ENCODE measurements at regions not wholly inside any gene's neighbourhood (a gene's known extent, or its start where the extent isn't known, plus 50 kb on each side); places are given as distances from the start of the nearest gene placed in this dataset.

- TF ChIP-seq PATZ1 (CRISPR knock-in tag; IDR thresholded peaks at IDR 0.05; ENCODE audit: borderline replicate concordance), result no peak
- TF ChIP-seq ZNF70 (CRISPR knock-in tag; IDR thresholded peaks at IDR 0.05), result no peak
- TF ChIP-seq SNAI2 (CRISPR knock-in tag; IDR thresholded peaks at IDR 0.05), result no peak
- no peak for TF ChIP-seq ZFP3 (CRISPR knock-in tag; IDR thresholded peaks at IDR 0.05)
- no peak for TF ChIP-seq CSDC2 (CRISPR knock-in tag; IDR thresholded peaks at IDR 0.05)
- no peak for TF ChIP-seq OSR1 (CRISPR knock-in tag; IDR thresholded peaks at IDR 0.05)
- no peak for TF ChIP-seq ISL1 (CRISPR knock-in tag; IDR thresholded peaks at IDR 0.05)
Measured at GRCh38 chr1:188761226-188761625, 1716.4 kb downstream of the BRINP3 start (continued).

- TF ChIP-seq BACH2 (CRISPR knock-in tag; IDR thresholded peaks at IDR 0.05; ENCODE audit: borderline replicate concordance) (no peak), ARNTL (CRISPR knock-in tag; IDR thresholded peaks at IDR 0.05; ENCODE audit: borderline replicate concordance, low read depth) (no peak), ZFP3 (CRISPR knock-in tag; IDR thresholded peaks at IDR 0.05) (no peak), POU6F1 (CRISPR knock-in tag; IDR thresholded peaks at IDR 0.05; ENCODE audit: borderline replicate concordance, low read depth) (no peak), RARB (CRISPR knock-in tag; IDR thresholded peaks at IDR 0.05) (no peak), ZFP30 (CRISPR knock-in tag; IDR thresholded peaks at IDR 0.05) (no peak), ZNF8 (CRISPR knock-in tag; IDR thresholded peaks at IDR 0.05) (no peak), ISL1 (CRISPR knock-in tag; IDR thresholded peaks at IDR 0.05) (no peak), CSDC2 (CRISPR knock-in tag; IDR thresholded peaks at IDR 0.05) (no peak), PPARA (CRISPR knock-in tag; IDR thresholded peaks at IDR 0.05; ENCODE audit: borderline replicate concordance) (no peak), ZC3H10 (CRISPR knock-in tag; IDR thresholded peaks at IDR 0.05) (no peak), GLIS3 (CRISPR knock-in tag; IDR thresholded peaks at IDR 0.05) (no peak), TCF4 (CRISPR knock-in tag; IDR thresholded peaks at IDR 0.05; ENCODE audit: borderline replicate concordance) (no peak), ESRRG (CRISPR knock-in tag; IDR thresholded peaks at IDR 0.05) (no peak), ZNF70 (CRISPR knock-in tag; IDR thresholded peaks at IDR 0.05) (no peak), TOX (CRISPR knock-in tag; IDR thresholded peaks at IDR 0.05; ENCODE audit: borderline replicate concordance) (no peak), PATZ1 (CRISPR knock-in tag; IDR thresholded peaks at IDR 0.05; ENCODE audit: borderline replicate concordance) (no peak), CREB5 (CRISPR knock-in tag; IDR thresholded peaks at IDR 0.05; ENCODE audit: low read depth) (no peak), TSHZ2 (CRISPR knock-in tag; IDR thresholded peaks at IDR 0.05) (no peak)
- no peak for ATAC-seq
Measured at GRCh38 chr1:188762166-188762743, 1715.4 kb downstream of the BRINP3 start.

GRCh38 chr1:188763541-188763940 is 1714.1 kb downstream of the BRINP3 start:
- TF ChIP-seq ZFP3 (CRISPR knock-in tag; IDR thresholded peaks at IDR 0.05) (no peak), PATZ1 (CRISPR knock-in tag; IDR thresholded peaks at IDR 0.05; ENCODE audit: borderline replicate concordance) (no peak), ZNF70 (CRISPR knock-in tag; IDR thresholded peaks at IDR 0.05) (no peak), ZNF8 (CRISPR knock-in tag; IDR thresholded peaks at IDR 0.05) (no peak), ZFP30 (CRISPR knock-in tag; IDR thresholded peaks at IDR 0.05) (no peak), CREB5 (CRISPR knock-in tag; IDR thresholded peaks at IDR 0.05; ENCODE audit: low read depth) (no peak)
- no peak for ATAC-seq

Measured in SK-N-SH treated with all-trans-retinoic acid at 6 μM for 48 hours (cell line).